HepG2 (cell line): ENCODE measurements at regions not wholly inside any gene's neighbourhood (a gene's known extent, or its start where the extent isn't known, plus 50 kb on each side); places are given as distances from the start of the nearest gene placed in this dataset.

Source experiments
- ATAC-seq: fragments of 200-7000 bp; cut with Tn5 transposase; 3 replicates; pipeline ENCODE4 v1.9.1; 2020; ENCODE audit warnings: mild to moderate bottlenecking, moderate library complexity
- BruUV-seq: library from RNA; stranded (reverse); fragments of 400-500 nt; replicated peaks from 2 replicates; lab custom pipeline; 2021; lab: Mats Ljungman, UMichigan
- CTCF ChIA-PET: fragments of 300-600 bp; formaldehyde crosslinking; extraction: SDS; loops from one replicate; lab custom pipeline; 2021; ENCODE audit warnings: low total read pairs, inconsistent platforms, low intra/inter-chr PET ratio; lab: Yijun Ruan, JAX
- POLR2A ChIA-PET: fragments of 350-600 bp; sonication (Branson Sonifier 250); formaldehyde crosslinking; loops from one replicate; lab custom pipeline; 2020; ENCODE audit warnings: antibody characterized with exemption, inconsistent platforms; lab: Yijun Ruan, JAX
- DNase-seq: peaks from one replicate; pipeline ENCODE4 v3.0.0-alpha.2; 2015; ENCODE audit warnings: low spot score
- FAIRE-seq: peaks from 3 replicates; lab custom pipeline; 2011; peaks lifted over from hg19 to GRCh38; lab: Jason Lieb, UNC
- H2AFZ ChIP-seq: one replicate; pipeline ENCODE4 v1.6.1; 2011; ENCODE audit warnings: low read length, inconsistent platforms
- H3K27ac ChIP-seq: fragments of 300-600 bp; 3 replicates; pipeline ENCODE4 v1.8.0; 2011; ENCODE audit warnings: mixed run types, mild to moderate bottlenecking, mixed read lengths, low read length, inconsistent platforms; ENCODE audit not compliant: insufficient read depth; ENCODE audit errors: extremely low read length
- H3K27me3 ChIP-seq, 2 experiments: fragments of 200-600 bp in 1 of 2; 2 replicates in 1 of 2; 3 replicates in 1 of 2; pipeline versions ENCODE4 v1.6.0 to v1.8.0; 2011; ENCODE audit warnings: low read length in 2 of 2, mild to moderate bottlenecking in 2 of 2, moderate library complexity in 2 of 2, inconsistent platforms in 1 of 2; ENCODE audit not compliant: insufficient read depth in 2 of 2, control insufficient read depth in 1 of 2
- H3K36me3 ChIP-seq, 2 experiments: fragments of 200-600 bp in 1 of 2; replicated peaks in 1 of 2; 2 replicates in 1 of 2; 3 replicates in 1 of 2; pipeline versions ENCODE4 v1.5.1 to v1.8.0; 2011; ENCODE audit warnings: low read length in 2 of 2, inconsistent platforms in 1 of 2; ENCODE audit not compliant: insufficient read depth in 2 of 2, control insufficient read depth in 1 of 2
- H3K4me1 ChIP-seq: 2 replicates; pipeline ENCODE4 v1.5.1; 2012; ENCODE audit warnings: low read length, inconsistent platforms; ENCODE audit not compliant: insufficient read depth
- H3K4me2 ChIP-seq: 2 replicates; pipeline ENCODE4 v1.6.0; 2011; ENCODE audit warnings: low read depth, low read length, inconsistent platforms
- H3K4me3 ChIP-seq, 3 experiments: fragments of 200-600 bp in 1 of 3; sonication (generic), shearing (Covaris generic) in 1 of 3; replicated peaks in 1 of 3; 2 replicates each; pipeline ENCODE4 v1.5.1; 2011 to 2016; ENCODE audit warnings: low read length in 3 of 3, inconsistent platforms in 2 of 3, low read depth in 2 of 3, mild to moderate bottlenecking in 2 of 3, control low read depth in 1 of 3, mixed read lengths in 1 of 3; ENCODE audit not compliant: insufficient read depth in 1 of 3
- H3K79me2 ChIP-seq: one replicate; pipeline ENCODE4 v1.6.1; 2011; ENCODE audit warnings: low read length, inconsistent platforms; ENCODE audit not compliant: insufficient read depth
- H3K9ac ChIP-seq: 2 replicates; pipeline ENCODE4 v1.6.0; 2011; ENCODE audit warnings: mild to moderate bottlenecking, low read depth, low read length, inconsistent platforms; ENCODE audit not compliant: insufficient read depth
- H3K9me3 ChIP-seq: 2 replicates; pipeline ENCODE4 v1.5.1; 2012; ENCODE audit warnings: mild to moderate bottlenecking, low read length
- H4K20me1 ChIP-seq: 2 replicates; pipeline ENCODE4 v1.6.0; 2011; ENCODE audit warnings: inconsistent platforms, mild to moderate bottlenecking, low read length, moderate library complexity; ENCODE audit not compliant: insufficient read depth
- CENPT ChIP-seq: sonication (generic); formaldehyde crosslinking; IDR thresholded peaks from 2 replicates; pipeline ENCODE4 v1.8.0; 2022; ENCODE audit warnings: low read depth, mild to moderate bottlenecking, moderate library complexity, missing genetic modification reagents
- GABPB1 ChIP-seq: IDR thresholded peaks from 2 replicates; pipeline ENCODE4 v1.6.1; 2016; ENCODE audit warnings: mild to moderate bottlenecking, missing genetic modification reagents, moderate library complexity, missing compliant biosample characterization
- HOXA5 ChIP-seq: sonication (generic); formaldehyde crosslinking; IDR thresholded peaks from 2 replicates; pipeline ENCODE4 v1.4.0; 2020; ENCODE audit warnings: missing genetic modification reagents
- IRF2 ChIP-seq: IDR thresholded peaks from 2 replicates; pipeline ENCODE4 v1.6.1; 2018; ENCODE audit warnings: missing genetic modification reagents, missing compliant biosample characterization
- IRX3 ChIP-seq: sonication (generic); formaldehyde crosslinking; IDR thresholded peaks from 2 replicates; pipeline ENCODE4 v1.8.1; 2023; ENCODE audit warnings: mild to moderate bottlenecking, low read depth, missing genetic modification reagents, borderline replicate concordance
- KDM6A ChIP-seq: IDR thresholded peaks from 2 replicates; pipeline ENCODE4 v1.6.1; 2016; ENCODE audit warnings: low read depth
- KLF13 ChIP-seq: sonication (generic); formaldehyde crosslinking; IDR thresholded peaks from 2 replicates; pipeline ENCODE4 v1.4.0; 2020; ENCODE audit warnings: mild to moderate bottlenecking, missing genetic modification reagents
- NBN ChIP-seq: fragments of 450-650 bp; conservative IDR thresholded peaks from 2 replicates; pipeline ENCODE4 v1.6.1; 2017
- PBX3 ChIP-seq: sonication (generic); formaldehyde crosslinking; IDR thresholded peaks from 2 replicates; pipeline ENCODE4 v1.8.1; 2023; ENCODE audit warnings: missing genetic modification reagents, inconsistent platforms, borderline replicate concordance
- REPIN1 ChIP-seq: sonication (generic); formaldehyde crosslinking; IDR thresholded peaks from 2 replicates; pipeline ENCODE4 v1.8.0; 2022; ENCODE audit warnings: missing genetic modification reagents, low read depth, mild to moderate bottlenecking, borderline replicate concordance
- ZBTB37 ChIP-seq: sonication (generic); formaldehyde crosslinking; IDR thresholded peaks from 2 replicates; pipeline ENCODE4 v1.4.0; 2020; ENCODE audit warnings: mild to moderate bottlenecking, missing genetic modification reagents
- ZNF589 ChIP-seq: sonication (generic); formaldehyde crosslinking; conservative IDR thresholded peaks from 2 replicates; pipeline ENCODE4 v1.8.0; 2022; ENCODE audit warnings: mild to moderate bottlenecking, moderate library complexity, missing genetic modification reagents
- ZNF678 ChIP-seq: sonication (generic); formaldehyde crosslinking; IDR thresholded peaks from 2 replicates; pipeline ENCODE4 v1.4.0; 2020; ENCODE audit warnings: mild to moderate bottlenecking, missing genetic modification reagents
- WGBS: methylation state at CpG from one replicate; pipeline ENCODE4 v1.1.6; 2017; ENCODE audit warnings: low lambda C conversion rate; 5-methylcytosine and 5-hydroxymethylcytosine counted together
- in situ Hi-C: cut with HindIII; loops from 2 replicates; pipeline ENCODE4 v1.10.0; 2017; ENCODE audit warnings: low pct_unique_long_range_greater_than_20kb; ENCODE audit not compliant: extremely low pct_ligation_motif_present
- intact Hi-C: fragments of 100-400 bp; cut with micrococcal nuclease; formaldehyde crosslinking; loops from one replicate; pipeline ENCODE4 v1.10.0; 2022; ENCODE audit not compliant: unreplicated experiment

DNA sequence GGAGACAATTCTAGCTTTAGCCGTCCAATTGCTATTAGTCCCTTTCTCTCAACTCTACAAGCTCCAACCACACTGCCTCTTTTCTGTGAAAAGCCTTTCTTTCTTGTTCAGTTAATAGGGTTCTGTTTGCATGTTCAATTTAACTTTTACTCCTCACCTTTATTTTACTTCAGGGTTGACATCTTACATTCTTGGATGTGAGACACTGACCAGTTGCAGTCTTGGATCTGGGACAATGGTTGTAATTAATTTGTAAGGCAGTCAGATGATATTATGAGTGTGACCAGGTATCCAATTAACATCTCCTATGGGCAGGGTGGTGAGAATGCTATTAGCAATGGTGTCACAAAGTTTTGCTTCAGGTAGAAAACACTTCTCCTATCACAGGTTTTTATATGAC is 774.5 kb downstream of the TLR4 start:
- Histone ChIP-seq H3K79me2 (no peaks in the 10 kb centered on the region), H3K27me3 (no peaks in the 10 kb centered on the region), H2AFZ (no peak overlapping the region), H3K4me1 (no peaks in the 10 kb centered on the region), H3K27ac (no peak overlapping the region), H4K20me1 (no peaks in the 10 kb centered on the region), H3K4me3 (no peak overlapping the region), H3K4me2 (no peak overlapping the region), H3K9me3 (peaks cover 86% of the 10 kb centered on the region), H3K36me3 (no peaks in the 10 kb centered on the region), H3K9ac (no peak overlapping the region)
- in situ Hi-C loops = no loop called here
- ATAC-seq (no peak), DNase-seq (no peak), FAIRE-seq (no peak)
- no peak for TF ChIP-seq ZNF589 (CRISPR knock-in tag)
- TF ChIP-seq CENPT (CRISPR knock-in tag) = no peak
- no peak for TF ChIP-seq IRF2 (CRISPR knock-in tag)
- TF ChIP-seq IRX3 = no peak
- no peak for TF ChIP-seq GABPB1 (CRISPR knock-in tag)
- no peak for TF ChIP-seq ZNF678 (CRISPR knock-in tag)
- no peak for TF ChIP-seq PBX3 (CRISPR knock-in tag)
- TF ChIP-seq KDM6A (CRISPR knock-in tag) = no peak
- no peak for TF ChIP-seq KLF13
- TF ChIP-seq ZBTB37 = no peak
- no peak for TF ChIP-seq REPIN1
- no peak for TF ChIP-seq NBN
- TF ChIP-seq HOXA5 (CRISPR knock-in tag) = no peak
- POLR2A ChIA-PET = no interaction called here
- BruUV-seq = no TSS peak
- intact Hi-C loops = no loop called here
- 4% methylated on average over 1 of the region's 1 CpG for WGBS
- CTCF ChIA-PET = no interaction called here
